ENCODE measurements at regions not wholly inside any gene's neighbourhood (a gene's known extent, or its start where the extent isn't known, plus 50 kb on each side); places are given as distances from the start of the nearest gene placed in this dataset.

- TF ChIP-seq CTCF (IDR thresholded peaks at IDR 0.05) (no peak), POLR2A (IDR thresholded peaks at IDR 0.05) (no peak), POLR2AphosphoS5 (IDR thresholded peaks at IDR 0.05) (no peak)
Observed at GRCh38 chr1:149846593-149847466, 52.5 kb upstream of the BOLA1 start.
